ENCODE measurements at regions not wholly inside any gene's neighbourhood (a gene's known extent, or its start where the extent isn't known, plus 50 kb on each side); places are given as distances from the start of the nearest gene placed in this dataset.

- peaks cover 0 to 4% (median 0%) of the 10 kb centered on the region in 7 donors for H3K27me3 ChIP-seq (replicated peaks in 1 of 7)
- no peak overlapping the region for H3K4me3 ChIP-seq
- no peak for TF ChIP-seq POLR2A (IDR thresholded peaks at IDR 0.05)
- TF ChIP-seq CTCF (IDR thresholded peaks at IDR 0.05 in 8 of 11, conservative IDR thresholded peaks at IDR 0.05 in 3 of 11), result no peak
- no peak for TF ChIP-seq POLR2AphosphoS5 (IDR thresholded peaks at IDR 0.05)
- no peak for DNase-seq
- no peak overlapping the region for H3K27ac ChIP-seq
- no peaks in the 10 kb centered on the region for H3K4me1 ChIP-seq
- intact Hi-C loops (cut with DNase I; ENCODE audit: low total_unique reads), result no loop called here
- H3K36me3 ChIP-seq, result no peaks in the 10 kb centered on the region
- WGBS, 5 donors, result 71 to 92% (median 74%) methylated on average over 2 of the region's 2 CpGs
- H3K9me3 ChIP-seq, result peaks cover 0 to 4% (median 0%) of the 10 kb centered on the region in 8 donors
Measured at GRCh38 chr17:55903028-55903690, 152.3 kb downstream of the PCTP start.

DNA sequence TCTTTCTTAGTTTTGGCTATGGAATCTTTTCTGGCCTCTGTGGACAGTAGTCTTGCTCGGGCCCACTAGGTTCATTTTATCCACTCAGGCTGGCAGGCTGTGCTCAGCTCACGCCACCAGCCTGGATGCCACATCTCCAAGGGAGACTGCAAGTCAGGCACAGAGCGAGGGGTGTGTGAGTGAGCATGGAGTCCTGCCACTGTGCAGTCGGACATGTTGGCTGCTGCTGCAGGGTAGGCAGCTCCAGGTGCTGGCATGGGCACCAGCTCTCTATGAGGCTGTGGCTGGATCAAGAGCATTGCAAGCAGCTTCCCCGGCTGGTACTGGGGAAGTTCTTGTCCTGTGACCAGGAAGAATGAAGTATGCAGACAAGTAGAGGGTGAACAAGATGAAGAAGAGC lies 158.9 kb downstream of the PCTP start:
- Histone ChIP-seq H3K36me3 (no peaks in the 10 kb centered on the region), H3K4me1 (no peaks in the 10 kb centered on the region), H3K4me3 (no peak overlapping the region), H3K9me3 (peaks cover 0 to 4% (median 0%) of the 10 kb centered on the region in 8 donors), H3K27ac (no peak overlapping the region), H3K27me3 (replicated peaks in 1 of 7) (peaks cover 0 to 12% (median 0%) of the 10 kb centered on the region in 7 donors)
- no peak for TF ChIP-seq POLR2A (IDR thresholded peaks at IDR 0.05)
- TF ChIP-seq CTCF (IDR thresholded peaks at IDR 0.05 in 8 of 11, conservative IDR thresholded peaks at IDR 0.05 in 3 of 11), result no peak
- TF ChIP-seq POLR2AphosphoS5 (IDR thresholded peaks at IDR 0.05), result no peak
- no peak for DNase-seq
- WGBS, 5 donors, result 86 to 95% (median 91%) methylated on average over 5 of the region's 5 CpGs
- intact Hi-C loops (cut with DNase I; ENCODE audit: low total_unique reads), result no loop called here

- Histone ChIP-seq H3K27ac (no peak overlapping the region), H3K4me1 (no peaks in the 10 kb centered on the region), H3K9me3 (peaks cover 0 to 4% (median 0%) of the 10 kb centered on the region in 8 donors), H3K27me3 (replicated peaks in 1 of 7) (peaks cover 0 to 12% (median 0%) of the 10 kb centered on the region in 7 donors), H3K4me3 (no peak overlapping the region), H3K36me3 (no peaks in the 10 kb centered on the region)
- TF ChIP-seq CTCF (IDR thresholded peaks at IDR 0.05 in 8 of 11, conservative IDR thresholded peaks at IDR 0.05 in 3 of 11), result no peak
- TF ChIP-seq POLR2AphosphoS5 (IDR thresholded peaks at IDR 0.05), result no peak
- TF ChIP-seq POLR2A (IDR thresholded peaks at IDR 0.05), result no peak
- intact Hi-C loops (cut with DNase I; ENCODE audit: low total_unique reads), result no loop called here
- 82 to 92% (median 88%) methylated on average over 1 to 4 of the region's 4 CpGs for WGBS, 5 donors
- DNase-seq, result no peak
Measured at GRCh38 chr17:55911186-55911585, 160.3 kb downstream of the PCTP start.

DNA sequence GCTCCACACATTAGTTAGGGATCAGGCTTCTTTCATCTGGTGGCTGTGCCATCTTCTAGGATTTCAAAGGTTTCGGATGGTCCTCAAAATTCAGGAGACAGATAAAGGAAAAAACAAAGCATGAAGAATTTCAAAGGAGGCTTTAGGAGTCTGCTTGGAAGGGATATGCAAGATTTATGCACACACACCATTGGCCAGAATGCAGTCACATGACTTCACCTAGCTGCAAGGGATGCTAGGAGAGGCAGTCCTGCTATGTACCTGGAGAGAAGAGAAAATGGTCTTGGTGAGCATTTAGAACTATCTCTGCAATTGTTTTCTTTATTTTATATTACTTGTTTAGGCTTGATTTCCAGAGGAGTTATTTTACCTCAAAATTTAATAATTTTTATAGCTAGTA lies 174.6 kb downstream of the PCTP start:
- H3K27ac ChIP-seq, result no peak overlapping the region
- 88 to 100% (median 97%) methylated on average over 1 of the region's 1 CpG for WGBS, 5 donors
- H3K4me1 ChIP-seq, result no peaks in the 10 kb centered on the region
- no peaks in the 10 kb centered on the region for H3K36me3 ChIP-seq
- H3K9me3 ChIP-seq, result peaks cover 0 to 12% (median 5%) of the 10 kb centered on the region in 8 donors
- DNase-seq, result no peak
- no peak overlapping the region for H3K4me3 ChIP-seq
- TF ChIP-seq POLR2A (IDR thresholded peaks at IDR 0.05), result no peak
- no peaks in the 10 kb centered on the region for H3K27me3 ChIP-seq (replicated peaks in 1 of 7)
- intact Hi-C loops (cut with DNase I; ENCODE audit: low total_unique reads), result no loop called here

Data from spleen (tissue), 11 donors.